GM23338 (cell line): ENCODE measurements at regions not wholly inside any gene's neighbourhood (a gene's known extent, or its start where the extent isn't known, plus 50 kb on each side); places are given as distances from the start of the nearest gene placed in this dataset.

Experiments used
- ATAC-seq: fragments of 200-7000 bp; cut with Tn5 transposase; 3 replicates; pipeline ENCODE4 v1.9.1; 2020
- DNase-seq: peaks from one replicate; pipeline ENCODE4 v3.0.0-alpha.2; 2015; ENCODE audit warnings: low spot score
- H2AFZ ChIP-seq: fragments of 200-600 bp; sonication (generic); 2 replicates; pipeline ENCODE4 v1.8.0; 2016; ENCODE audit warnings: antibody characterized with exemption, mild to moderate bottlenecking, moderate library complexity
- H3F3A ChIP-seq: fragments of 200-600 bp; sonication (generic); replicated peaks from 2 replicates; pipeline ENCODE4 v1.8.0; 2017; ENCODE audit warnings: antibody characterized with exemption, mixed run types, low read depth
- H3K27ac ChIP-seq: fragments of 200-600 bp; sonication (generic); 2 replicates; pipeline ENCODE4 v1.6.1; 2016; ENCODE audit warnings: low read depth
- H3K27me3 ChIP-seq: fragments of 200-600 bp; sonication (generic); 2 replicates; pipeline ENCODE4 v1.8.0; 2016; ENCODE audit warnings: mild to moderate bottlenecking, mixed run types, moderate library complexity; ENCODE audit not compliant: insufficient read depth
- H3K36me3 ChIP-seq: fragments of 200-600 bp; sonication (generic); 2 replicates; pipeline ENCODE4 v1.8.0; 2016; ENCODE audit warnings: mild to moderate bottlenecking; ENCODE audit not compliant: insufficient read depth
- H3K4me1 ChIP-seq: fragments of 200-600 bp; sonication (generic); 2 replicates; pipeline ENCODE4 v1.8.0; 2016; ENCODE audit warnings: mild to moderate bottlenecking, moderate library complexity; ENCODE audit not compliant: insufficient read depth
- H3K4me2 ChIP-seq: fragments of 200-600 bp; sonication (generic); 2 replicates; pipeline ENCODE4 v1.7.1; 2017; ENCODE audit warnings: mixed run types
- H3K4me3 ChIP-seq: fragments of 200-600 bp; sonication (generic); 2 replicates; pipeline ENCODE4 v1.6.1; 2016; ENCODE audit warnings: mixed run types
- H3K79me2 ChIP-seq: fragments of 200-600 bp; sonication (generic); replicated peaks from 2 replicates; pipeline ENCODE4 v1.8.0; 2017; ENCODE audit warnings: mild to moderate bottlenecking; ENCODE audit not compliant: insufficient read depth
- H3K9me2 ChIP-seq: fragments of 200-600 bp; sonication (generic); 2 replicates; pipeline ENCODE4 v1.8.0; 2017; ENCODE audit not compliant: insufficient read depth
- H4K20me1 ChIP-seq: fragments of 200-600 bp; sonication (generic); replicated peaks from 2 replicates; pipeline ENCODE4 v1.8.0; 2017; ENCODE audit warnings: mild to moderate bottlenecking; ENCODE audit not compliant: insufficient read depth
- H3K27ac Mint-ChIP-seq: 2 replicates; pipeline ENCODE4 v1.8.0; 2020; ENCODE audit warnings: inconsistent platforms, mild to moderate bottlenecking, moderate library complexity, mixed read lengths
- H3K27me3 Mint-ChIP-seq: 3 replicates; pipeline ENCODE4 v1.8.0; 2022; ENCODE audit warnings: low read depth, mild to moderate bottlenecking, moderate library complexity, mixed read lengths, inconsistent platforms; ENCODE audit not compliant: insufficient read depth, poor library complexity
- H3K36me3 Mint-ChIP-seq: 3 replicates; pipeline ENCODE4 v1.8.0; 2021; ENCODE audit warnings: low read depth, mild to moderate bottlenecking, inconsistent platforms, moderate library complexity, mixed read lengths
- H3K4me1 Mint-ChIP-seq: 3 replicates; pipeline ENCODE4 v1.8.0; 2020; ENCODE audit warnings: mild to moderate bottlenecking, inconsistent platforms, mixed read lengths
- H3K4me3 Mint-ChIP-seq: 3 replicates; pipeline ENCODE4 v1.8.0; 2021; ENCODE audit warnings: moderate library complexity, mild to moderate bottlenecking, inconsistent platforms, mixed read lengths
- H3K9me3 Mint-ChIP-seq: 3 replicates; pipeline ENCODE4 v1.8.0; 2020; ENCODE audit warnings: moderate library complexity, mild to moderate bottlenecking, inconsistent platforms, mixed read lengths
- CREB1 ChIP-seq: fragments of 250-450 bp; sonication (Bioruptor Pico); IDR thresholded peaks from 2 replicates; pipeline ENCODE4 v1.5.0; 2020; ENCODE audit warnings: low read depth, mild to moderate bottlenecking, moderate library complexity
- EZH2phosphoT487 ChIP-seq: fragments of 200-600 bp; sonication (generic); IDR thresholded peaks from one replicate; pipeline ENCODE4 v1.8.1; 2018; ENCODE audit warnings: antibody characterized with exemption; ENCODE audit not compliant: unreplicated experiment
- JUNB ChIP-seq: IDR thresholded peaks from one replicate; pipeline ENCODE4 v1.6.1; 2016; ENCODE audit warnings: antibody characterized with exemption; ENCODE audit not compliant: unreplicated experiment
- NANOG ChIP-seq: IDR thresholded peaks from 2 replicates; pipeline ENCODE4 v1.6.1; 2016; ENCODE audit warnings: antibody characterized with exemption, borderline replicate concordance
- POLR2AphosphoS5 ChIP-seq: IDR thresholded peaks from 2 replicates; pipeline ENCODE4 v1.6.1; 2016; ENCODE audit warnings: antibody characterized with exemption, low read depth
- STAT1 ChIP-seq: IDR thresholded peaks from one replicate; pipeline ENCODE4 v1.6.1; 2016; ENCODE audit warnings: antibody characterized with exemption; ENCODE audit not compliant: unreplicated experiment
- TF ChIP-seq, protein P1 (sequence below): fragments of 250-450 bp; sonication (Bioruptor Pico); IDR thresholded peaks from 2 replicates; pipeline ENCODE4 v1.5.0; 2020; ENCODE audit warnings: mild to moderate bottlenecking, moderate library complexity
- TF ChIP-seq, protein P2 (sequence below): IDR thresholded peaks from 2 replicates; pipeline ENCODE4 v1.6.1; 2016; ENCODE audit warnings: antibody characterized with exemption
- TF ChIP-seq, protein P3 (sequence below): IDR thresholded peaks from one replicate; pipeline ENCODE4 v1.6.1; 2018; ENCODE audit warnings: antibody characterized with exemption; ENCODE audit not compliant: unreplicated experiment
- TF ChIP-seq, protein P4 (sequence below), 2 experiments: fragments of 200-600 bp in 1 of 2; sonication (generic) in 1 of 2; conservative IDR thresholded peaks; 2 replicates each; pipeline versions ENCODE4 v1.5.1 to v1.6.1; 2016 to 2017; ENCODE audit warnings: antibody characterized with exemption in 2 of 2, low read depth in 2 of 2, mild to moderate bottlenecking in 2 of 2, moderate library complexity in 1 of 2

DNA sequence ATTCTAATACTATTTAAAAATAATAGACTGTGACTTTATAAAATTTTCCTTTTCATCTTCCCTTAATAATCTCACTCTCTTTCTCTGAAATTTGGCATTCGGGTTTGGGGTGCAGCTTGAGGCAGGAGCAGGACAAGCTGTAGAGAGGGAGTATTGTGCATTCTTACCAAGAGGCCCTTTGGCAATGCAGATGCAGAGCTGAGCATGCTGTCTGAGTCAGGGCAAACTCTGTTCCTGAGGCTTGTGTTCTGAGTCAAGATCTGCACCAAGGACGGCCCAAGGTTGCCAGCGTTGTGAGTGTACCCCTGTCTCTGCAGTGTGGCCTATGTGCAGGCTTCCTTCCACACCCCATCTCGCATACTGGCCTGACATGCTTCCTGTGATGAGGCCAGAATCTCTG is 343.8 kb upstream of the FRG2C start:
- no peaks in the 10 kb centered on the region for H3K79me2 ChIP-seq
- H3K4me1 Mint-ChIP-seq: peaks cover 14% of the 10 kb centered on the region
- ATAC-seq: no peak
- no peaks in the 10 kb centered on the region for H3K36me3 Mint-ChIP-seq
- H3K4me3 Mint-ChIP-seq: no peak overlapping the region
- DNase-seq: no peak
- H3K9me2 ChIP-seq: no peaks in the 10 kb centered on the region
- H3K9me3 Mint-ChIP-seq: no peaks in the 10 kb centered on the region
- H4K20me1 ChIP-seq: no peaks in the 10 kb centered on the region
- H3K4me3 ChIP-seq: no peak overlapping the region
- no peak overlapping the region for H2AFZ ChIP-seq
- no peaks in the 10 kb centered on the region for H3K27me3 ChIP-seq
- TF ChIP-seq, protein P1, sequence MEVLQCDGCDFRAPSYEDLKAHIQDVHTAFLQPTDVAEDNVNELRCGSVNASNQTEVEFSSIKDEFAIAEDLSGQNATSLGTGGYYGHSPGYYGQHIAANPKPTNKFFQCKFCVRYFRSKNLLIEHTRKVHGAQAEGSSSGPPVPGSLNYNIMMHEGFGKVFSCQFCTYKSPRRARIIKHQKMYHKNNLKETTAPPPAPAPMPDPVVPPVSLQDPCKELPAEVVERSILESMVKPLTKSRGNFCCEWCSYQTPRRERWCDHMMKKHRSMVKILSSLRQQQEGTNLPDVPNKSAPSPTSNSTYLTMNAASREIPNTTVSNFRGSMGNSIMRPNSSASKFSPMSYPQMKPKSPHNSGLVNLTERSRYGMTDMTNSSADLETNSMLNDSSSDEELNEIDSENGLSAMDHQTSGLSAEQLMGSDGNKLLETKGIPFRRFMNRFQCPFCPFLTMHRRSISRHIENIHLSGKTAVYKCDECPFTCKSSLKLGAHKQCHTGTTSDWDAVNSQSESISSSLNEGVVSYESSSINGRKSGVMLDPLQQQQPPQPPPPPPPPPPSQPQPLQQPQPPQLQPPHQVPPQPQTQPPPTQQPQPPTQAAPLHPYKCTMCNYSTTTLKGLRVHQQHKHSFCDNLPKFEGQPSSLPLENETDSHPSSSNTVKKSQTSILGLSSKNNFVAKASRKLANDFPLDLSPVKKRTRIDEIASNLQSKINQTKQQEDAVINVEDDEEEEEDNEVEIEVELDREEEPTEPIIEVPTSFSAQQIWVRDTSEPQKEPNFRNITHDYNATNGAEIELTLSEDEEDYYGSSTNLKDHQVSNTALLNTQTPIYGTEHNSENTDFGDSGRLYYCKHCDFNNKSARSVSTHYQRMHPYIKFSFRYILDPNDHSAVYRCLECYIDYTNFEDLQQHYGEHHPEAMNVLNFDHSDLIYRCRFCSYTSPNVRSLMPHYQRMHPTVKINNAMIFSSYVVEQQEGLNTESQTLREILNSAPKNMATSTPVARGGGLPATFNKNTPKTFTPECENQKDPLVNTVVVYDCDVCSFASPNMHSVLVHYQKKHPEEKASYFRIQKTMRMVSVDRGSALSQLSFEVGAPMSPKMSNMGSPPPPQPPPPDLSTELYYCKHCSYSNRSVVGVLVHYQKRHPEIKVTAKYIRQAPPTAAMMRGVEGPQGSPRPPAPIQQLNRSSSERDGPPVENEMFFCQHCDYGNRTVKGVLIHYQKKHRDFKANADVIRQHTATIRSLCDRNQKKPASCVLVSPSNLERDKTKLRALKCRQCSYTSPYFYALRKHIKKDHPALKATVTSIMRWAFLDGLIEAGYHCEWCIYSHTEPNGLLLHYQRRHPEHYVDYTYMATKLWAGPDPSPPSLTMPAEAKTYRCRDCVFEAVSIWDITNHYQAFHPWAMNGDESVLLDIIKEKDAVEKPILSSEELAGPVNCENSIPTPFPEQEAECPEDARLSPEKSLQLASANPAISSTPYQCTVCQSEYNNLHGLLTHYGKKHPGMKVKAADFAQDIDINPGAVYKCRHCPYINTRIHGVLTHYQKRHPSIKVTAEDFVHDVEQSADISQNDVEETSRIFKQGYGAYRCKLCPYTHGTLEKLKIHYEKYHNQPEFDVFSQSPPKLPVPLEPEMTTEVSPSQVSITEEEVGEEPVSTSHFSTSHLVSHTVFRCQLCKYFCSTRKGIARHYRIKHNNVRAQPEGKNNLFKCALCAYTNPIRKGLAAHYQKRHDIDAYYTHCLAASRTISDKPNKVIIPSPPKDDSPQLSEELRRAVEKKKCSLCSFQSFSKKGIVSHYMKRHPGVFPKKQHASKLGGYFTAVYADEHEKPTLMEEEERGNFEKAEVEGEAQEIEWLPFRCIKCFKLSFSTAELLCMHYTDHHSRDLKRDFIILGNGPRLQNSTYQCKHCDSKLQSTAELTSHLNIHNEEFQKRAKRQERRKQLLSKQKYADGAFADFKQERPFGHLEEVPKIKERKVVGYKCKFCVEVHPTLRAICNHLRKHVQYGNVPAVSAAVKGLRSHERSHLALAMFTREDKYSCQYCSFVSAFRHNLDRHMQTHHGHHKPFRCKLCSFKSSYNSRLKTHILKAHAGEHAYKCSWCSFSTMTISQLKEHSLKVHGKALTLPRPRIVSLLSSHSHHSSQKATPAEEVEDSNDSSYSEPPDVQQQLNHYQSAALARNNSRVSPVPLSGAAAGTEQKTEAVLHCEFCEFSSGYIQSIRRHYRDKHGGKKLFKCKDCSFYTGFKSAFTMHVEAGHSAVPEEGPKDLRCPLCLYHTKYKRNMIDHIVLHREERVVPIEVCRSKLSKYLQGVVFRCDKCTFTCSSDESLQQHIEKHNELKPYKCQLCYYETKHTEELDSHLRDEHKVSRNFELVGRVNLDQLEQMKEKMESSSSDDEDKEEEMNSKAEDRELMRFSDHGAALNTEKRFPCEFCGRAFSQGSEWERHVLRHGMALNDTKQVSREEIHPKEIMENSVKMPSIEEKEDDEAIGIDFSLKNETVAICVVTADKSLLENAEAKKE: no peak
- TF ChIP-seq CREB1 (CRISPR knock-in tag) (no peak), NANOG (no peak), EZH2phosphoT487 (no peak), STAT1 (no peak), JUNB (no peak), POLR2AphosphoS5 (no peak)
- TF ChIP-seq, protein P2, sequence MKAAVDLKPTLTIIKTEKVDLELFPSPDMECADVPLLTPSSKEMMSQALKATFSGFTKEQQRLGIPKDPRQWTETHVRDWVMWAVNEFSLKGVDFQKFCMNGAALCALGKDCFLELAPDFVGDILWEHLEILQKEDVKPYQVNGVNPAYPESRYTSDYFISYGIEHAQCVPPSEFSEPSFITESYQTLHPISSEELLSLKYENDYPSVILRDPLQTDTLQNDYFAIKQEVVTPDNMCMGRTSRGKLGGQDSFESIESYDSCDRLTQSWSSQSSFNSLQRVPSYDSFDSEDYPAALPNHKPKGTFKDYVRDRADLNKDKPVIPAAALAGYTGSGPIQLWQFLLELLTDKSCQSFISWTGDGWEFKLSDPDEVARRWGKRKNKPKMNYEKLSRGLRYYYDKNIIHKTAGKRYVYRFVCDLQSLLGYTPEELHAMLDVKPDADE: no peak
- TF ChIP-seq, protein P3, sequence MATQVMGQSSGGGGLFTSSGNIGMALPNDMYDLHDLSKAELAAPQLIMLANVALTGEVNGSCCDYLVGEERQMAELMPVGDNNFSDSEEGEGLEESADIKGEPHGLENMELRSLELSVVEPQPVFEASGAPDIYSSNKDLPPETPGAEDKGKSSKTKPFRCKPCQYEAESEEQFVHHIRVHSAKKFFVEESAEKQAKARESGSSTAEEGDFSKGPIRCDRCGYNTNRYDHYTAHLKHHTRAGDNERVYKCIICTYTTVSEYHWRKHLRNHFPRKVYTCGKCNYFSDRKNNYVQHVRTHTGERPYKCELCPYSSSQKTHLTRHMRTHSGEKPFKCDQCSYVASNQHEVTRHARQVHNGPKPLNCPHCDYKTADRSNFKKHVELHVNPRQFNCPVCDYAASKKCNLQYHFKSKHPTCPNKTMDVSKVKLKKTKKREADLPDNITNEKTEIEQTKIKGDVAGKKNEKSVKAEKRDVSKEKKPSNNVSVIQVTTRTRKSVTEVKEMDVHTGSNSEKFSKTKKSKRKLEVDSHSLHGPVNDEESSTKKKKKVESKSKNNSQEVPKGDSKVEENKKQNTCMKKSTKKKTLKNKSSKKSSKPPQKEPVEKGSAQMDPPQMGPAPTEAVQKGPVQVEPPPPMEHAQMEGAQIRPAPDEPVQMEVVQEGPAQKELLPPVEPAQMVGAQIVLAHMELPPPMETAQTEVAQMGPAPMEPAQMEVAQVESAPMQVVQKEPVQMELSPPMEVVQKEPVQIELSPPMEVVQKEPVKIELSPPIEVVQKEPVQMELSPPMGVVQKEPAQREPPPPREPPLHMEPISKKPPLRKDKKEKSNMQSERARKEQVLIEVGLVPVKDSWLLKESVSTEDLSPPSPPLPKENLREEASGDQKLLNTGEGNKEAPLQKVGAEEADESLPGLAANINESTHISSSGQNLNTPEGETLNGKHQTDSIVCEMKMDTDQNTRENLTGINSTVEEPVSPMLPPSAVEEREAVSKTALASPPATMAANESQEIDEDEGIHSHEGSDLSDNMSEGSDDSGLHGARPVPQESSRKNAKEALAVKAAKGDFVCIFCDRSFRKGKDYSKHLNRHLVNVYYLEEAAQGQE: no peak
- TF ChIP-seq, protein P4, sequence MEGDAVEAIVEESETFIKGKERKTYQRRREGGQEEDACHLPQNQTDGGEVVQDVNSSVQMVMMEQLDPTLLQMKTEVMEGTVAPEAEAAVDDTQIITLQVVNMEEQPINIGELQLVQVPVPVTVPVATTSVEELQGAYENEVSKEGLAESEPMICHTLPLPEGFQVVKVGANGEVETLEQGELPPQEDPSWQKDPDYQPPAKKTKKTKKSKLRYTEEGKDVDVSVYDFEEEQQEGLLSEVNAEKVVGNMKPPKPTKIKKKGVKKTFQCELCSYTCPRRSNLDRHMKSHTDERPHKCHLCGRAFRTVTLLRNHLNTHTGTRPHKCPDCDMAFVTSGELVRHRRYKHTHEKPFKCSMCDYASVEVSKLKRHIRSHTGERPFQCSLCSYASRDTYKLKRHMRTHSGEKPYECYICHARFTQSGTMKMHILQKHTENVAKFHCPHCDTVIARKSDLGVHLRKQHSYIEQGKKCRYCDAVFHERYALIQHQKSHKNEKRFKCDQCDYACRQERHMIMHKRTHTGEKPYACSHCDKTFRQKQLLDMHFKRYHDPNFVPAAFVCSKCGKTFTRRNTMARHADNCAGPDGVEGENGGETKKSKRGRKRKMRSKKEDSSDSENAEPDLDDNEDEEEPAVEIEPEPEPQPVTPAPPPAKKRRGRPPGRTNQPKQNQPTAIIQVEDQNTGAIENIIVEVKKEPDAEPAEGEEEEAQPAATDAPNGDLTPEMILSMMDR (conservative IDR thresholded peaks at IDR 0.05; ENCODE audit: low read depth in 2 of 2): no peak
- H3F3A ChIP-seq: no peaks in the 10 kb centered on the region
- no peak overlapping the region for H3K27ac Mint-ChIP-seq
- H3K4me2 ChIP-seq: no peak overlapping the region
- H3K27ac ChIP-seq: no peak overlapping the region
- H3K27me3 Mint-ChIP-seq: peaks cover 5% of the 10 kb centered on the region
- H3K4me1 ChIP-seq: no peaks in the 10 kb centered on the region
- no peaks in the 10 kb centered on the region for H3K36me3 ChIP-seq
